Neural cell (in vitro differentiated cells): ENCODE measurements at regions not wholly inside any gene's neighbourhood (a gene's known extent, or its start where the extent isn't known, plus 50 kb on each side); places are given as distances from the start of the nearest gene placed in this dataset.

Source experiments
- H2AFZ ChIP-seq: fragments of 200-600, 300-800 bp; sonication (generic), shearing (Covaris generic); 2 replicates; pipeline ENCODE4 v1.6.0; 2014; ENCODE audit warnings: low read depth, mild to moderate bottlenecking, antibody characterized with exemption, low read length, moderate library complexity
- H3F3A ChIP-seq: fragments of 200-600 bp; shearing (Covaris generic); 2 replicates; pipeline ENCODE4 v1.6.1; 2016; ENCODE audit warnings: mild to moderate bottlenecking, moderate library complexity, mixed read lengths, antibody characterized with exemption, low read length; ENCODE audit not compliant: insufficient read depth, poor library complexity, severe bottlenecking
- H3K27ac ChIP-seq: fragments of 200-600, 300-800 bp; sonication (generic), shearing (Covaris generic); 2 replicates; pipeline ENCODE4 v1.5.1; 2014; ENCODE audit warnings: mild to moderate bottlenecking, low read length, moderate library complexity
- H3K27me3 ChIP-seq: fragments of 300-800, 200-600 bp; sonication (generic), shearing (Covaris generic); 2 replicates; pipeline ENCODE4 v1.6.0; 2014; ENCODE audit warnings: mild to moderate bottlenecking, low read depth, low read length, moderate library complexity; ENCODE audit not compliant: insufficient read depth
- H3K36me3 ChIP-seq: fragments of 300-800, 200-600 bp; sonication (generic), shearing (Covaris generic); 2 replicates; pipeline ENCODE4 v1.5.1; 2014; ENCODE audit warnings: mild to moderate bottlenecking, antibody characterized with exemption, low read length, moderate library complexity; ENCODE audit not compliant: insufficient read depth
- H3K4me2 ChIP-seq: fragments of 300-800, 200-600 bp; sonication (generic), shearing (Covaris generic); 2 replicates; pipeline ENCODE4 v1.6.0; 2014; ENCODE audit warnings: mild to moderate bottlenecking, low read length
- H3K4me3 ChIP-seq: fragments of 300-800, 200-600 bp; sonication (generic), shearing (Covaris generic); 2 replicates; pipeline ENCODE4 v1.5.1; 2014; ENCODE audit warnings: mild to moderate bottlenecking, low read length, moderate library complexity
- H3K79me2 ChIP-seq: fragments of 200-600 bp; shearing (Covaris generic); replicated peaks from 2 replicates; pipeline ENCODE4 v1.6.0; 2014; ENCODE audit warnings: mild to moderate bottlenecking, low read length, moderate library complexity; ENCODE audit not compliant: insufficient read depth
- H3K9ac ChIP-seq: fragments of 300-800, 200-600 bp; sonication (generic), shearing (Covaris generic); 2 replicates; pipeline ENCODE4 v1.6.1; 2016; ENCODE audit warnings: mild to moderate bottlenecking, low read length, mixed read lengths
- H3K9me2 ChIP-seq: fragments of 200-600 bp; shearing (Covaris generic); 2 replicates; pipeline ENCODE4 v1.6.1; 2016; ENCODE audit warnings: mild to moderate bottlenecking, low read length, mixed read lengths; ENCODE audit not compliant: insufficient read depth
- H3K9me3 ChIP-seq: fragments of 200-600, 300-800 bp; sonication (generic), shearing (Covaris generic); 2 replicates; pipeline ENCODE4 v1.6.1; 2016; ENCODE audit warnings: mild to moderate bottlenecking, mixed run types, low read length, moderate library complexity, mixed read lengths
- H4K20me1 ChIP-seq: fragments of 200-600 bp; shearing (Covaris generic); 2 replicates; pipeline ENCODE4 v1.6.1; 2016; ENCODE audit warnings: mild to moderate bottlenecking, mixed run types; ENCODE audit not compliant: insufficient read depth
- EP300 ChIP-seq: fragments of 450-650 bp; conservative IDR thresholded peaks from 2 replicates; pipeline ENCODE4 v1.6.1; 2014; ENCODE audit warnings: antibody characterized with exemption, mild to moderate bottlenecking, moderate library complexity; ENCODE audit not compliant: poor library complexity, severe bottlenecking
- EZH2 ChIP-seq: fragments of 200-600, 300-800 bp; shearing (Covaris generic), sonication (generic); IDR thresholded peaks from 2 replicates; pipeline ENCODE4 v1.6.1; 2014; ENCODE audit warnings: antibody characterized with exemption, low read length, borderline replicate concordance, mild to moderate bottlenecking; ENCODE audit not compliant: insufficient read depth, poor library complexity, severe bottlenecking
- MXI1 ChIP-seq: fragments of 450-650 bp; conservative IDR thresholded peaks from 2 replicates; pipeline ENCODE4 v1.6.1; 2014; ENCODE audit warnings: antibody characterized with exemption, mild to moderate bottlenecking; ENCODE audit not compliant: poor library complexity, severe bottlenecking
- POLR2AphosphoS5 ChIP-seq: IDR thresholded peaks from 2 replicates; pipeline ENCODE4 v1.6.1; 2012
- RAD21 ChIP-seq: fragments of 450-650 bp; conservative IDR thresholded peaks from 2 replicates; pipeline ENCODE4 v1.6.1; 2014; ENCODE audit warnings: antibody characterized with exemption, mild to moderate bottlenecking, moderate library complexity
- SMC3 ChIP-seq: fragments of 450-650 bp; conservative IDR thresholded peaks from 2 replicates; pipeline ENCODE4 v1.6.1; 2014; ENCODE audit warnings: antibody characterized with exemption, mild to moderate bottlenecking, moderate library complexity; ENCODE audit not compliant: poor library complexity
- TAF1 ChIP-seq: IDR thresholded peaks from 2 replicates; pipeline ENCODE4 v1.6.1; 2012; ENCODE audit warnings: low read depth
- TF ChIP-seq, protein P1 (sequence below): IDR thresholded peaks from 2 replicates; pipeline ENCODE4 v1.6.1; 2012; ENCODE audit warnings: borderline replicate concordance
- TF ChIP-seq, protein P2 (sequence below): fragments of 450-650 bp; IDR thresholded peaks from 2 replicates; pipeline ENCODE4 v1.5.1; 2014; ENCODE audit warnings: antibody characterized with exemption, mild to moderate bottlenecking, moderate library complexity; ENCODE audit not compliant: poor library complexity, severe bottlenecking

DNA sequence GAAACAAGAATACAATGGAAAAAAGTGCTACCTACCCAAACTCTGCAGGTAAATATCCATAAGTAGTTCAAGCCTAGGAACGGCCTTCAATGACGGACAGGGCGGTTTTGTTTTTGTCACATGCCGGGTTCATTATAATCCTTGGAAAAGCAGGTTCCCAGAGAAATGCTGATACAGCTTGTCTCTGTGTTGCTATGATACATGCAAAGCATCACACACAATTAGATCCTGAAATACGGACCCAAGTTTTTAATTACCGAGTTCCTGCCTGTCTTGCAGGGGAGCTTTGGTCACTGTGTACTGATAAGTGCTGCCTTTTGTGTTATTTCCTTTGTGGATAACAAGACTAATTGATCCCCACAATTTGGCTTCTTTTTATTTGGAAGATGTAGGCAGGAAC is 217.4 kb downstream of the HAPSTR1 start:
- Histone ChIP-seq H4K20me1 (no peaks in the 10 kb centered on the region), H3F3A (peaks cover 4% of the 10 kb centered on the region), H3K9ac (no peak overlapping the region), H3K4me2 (no peak overlapping the region), H3K79me2 (no peaks in the 10 kb centered on the region), H3K9me3 (no peaks in the 10 kb centered on the region), H3K27ac (no peak overlapping the region), H2AFZ (no peak overlapping the region), H3K27me3 (no peaks in the 10 kb centered on the region), H3K9me2 (no peaks in the 10 kb centered on the region), H3K36me3 (no peaks in the 10 kb centered on the region), H3K4me3 (no peak overlapping the region)
- TF ChIP-seq MXI1, result no peak
- no peak for TF ChIP-seq RAD21
- TF ChIP-seq, protein P1, sequence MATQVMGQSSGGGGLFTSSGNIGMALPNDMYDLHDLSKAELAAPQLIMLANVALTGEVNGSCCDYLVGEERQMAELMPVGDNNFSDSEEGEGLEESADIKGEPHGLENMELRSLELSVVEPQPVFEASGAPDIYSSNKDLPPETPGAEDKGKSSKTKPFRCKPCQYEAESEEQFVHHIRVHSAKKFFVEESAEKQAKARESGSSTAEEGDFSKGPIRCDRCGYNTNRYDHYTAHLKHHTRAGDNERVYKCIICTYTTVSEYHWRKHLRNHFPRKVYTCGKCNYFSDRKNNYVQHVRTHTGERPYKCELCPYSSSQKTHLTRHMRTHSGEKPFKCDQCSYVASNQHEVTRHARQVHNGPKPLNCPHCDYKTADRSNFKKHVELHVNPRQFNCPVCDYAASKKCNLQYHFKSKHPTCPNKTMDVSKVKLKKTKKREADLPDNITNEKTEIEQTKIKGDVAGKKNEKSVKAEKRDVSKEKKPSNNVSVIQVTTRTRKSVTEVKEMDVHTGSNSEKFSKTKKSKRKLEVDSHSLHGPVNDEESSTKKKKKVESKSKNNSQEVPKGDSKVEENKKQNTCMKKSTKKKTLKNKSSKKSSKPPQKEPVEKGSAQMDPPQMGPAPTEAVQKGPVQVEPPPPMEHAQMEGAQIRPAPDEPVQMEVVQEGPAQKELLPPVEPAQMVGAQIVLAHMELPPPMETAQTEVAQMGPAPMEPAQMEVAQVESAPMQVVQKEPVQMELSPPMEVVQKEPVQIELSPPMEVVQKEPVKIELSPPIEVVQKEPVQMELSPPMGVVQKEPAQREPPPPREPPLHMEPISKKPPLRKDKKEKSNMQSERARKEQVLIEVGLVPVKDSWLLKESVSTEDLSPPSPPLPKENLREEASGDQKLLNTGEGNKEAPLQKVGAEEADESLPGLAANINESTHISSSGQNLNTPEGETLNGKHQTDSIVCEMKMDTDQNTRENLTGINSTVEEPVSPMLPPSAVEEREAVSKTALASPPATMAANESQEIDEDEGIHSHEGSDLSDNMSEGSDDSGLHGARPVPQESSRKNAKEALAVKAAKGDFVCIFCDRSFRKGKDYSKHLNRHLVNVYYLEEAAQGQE, result no peak
- TF ChIP-seq TAF1, result no peak
- TF ChIP-seq SMC3, result no peak
- no peak for TF ChIP-seq POLR2AphosphoS5

DNA sequence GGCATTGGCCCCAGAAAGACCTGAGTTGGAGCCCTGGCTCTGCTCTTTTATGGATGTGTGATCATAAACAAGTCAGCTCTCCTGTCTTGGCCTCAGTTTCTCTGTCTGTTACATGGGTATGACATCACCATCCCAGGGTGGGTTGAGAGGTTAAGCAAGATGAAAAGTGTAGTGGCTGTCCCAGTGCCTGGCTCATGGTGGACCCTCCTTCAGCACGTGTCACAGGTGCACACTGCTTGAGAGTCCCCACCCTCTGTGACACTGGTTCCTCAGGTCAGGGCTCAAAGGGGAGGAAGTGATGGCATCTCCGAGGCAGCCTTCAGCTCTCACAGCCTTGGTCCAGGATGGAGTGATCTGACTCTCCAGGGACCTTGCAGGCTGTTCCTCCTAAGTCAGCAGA is 218.4 kb downstream of the HAPSTR1 start:
- Histone ChIP-seq H3K9ac (no peak overlapping the region), H3K27me3 (no peaks in the 10 kb centered on the region), H3K9me3 (no peaks in the 10 kb centered on the region), H3K9me2 (no peaks in the 10 kb centered on the region), H3K4me3 (no peak overlapping the region), H3K4me2 (no peak overlapping the region), H3K27ac (no peak overlapping the region), H3K36me3 (no peaks in the 10 kb centered on the region), H3K79me2 (no peaks in the 10 kb centered on the region), H4K20me1 (no peaks in the 10 kb centered on the region), H2AFZ (no peak overlapping the region), H3F3A (peaks cover 4% of the 10 kb centered on the region)
- TF ChIP-seq, protein P1, result no peak
- TF ChIP-seq RAD21, result no peak
- TF ChIP-seq, protein P2, sequence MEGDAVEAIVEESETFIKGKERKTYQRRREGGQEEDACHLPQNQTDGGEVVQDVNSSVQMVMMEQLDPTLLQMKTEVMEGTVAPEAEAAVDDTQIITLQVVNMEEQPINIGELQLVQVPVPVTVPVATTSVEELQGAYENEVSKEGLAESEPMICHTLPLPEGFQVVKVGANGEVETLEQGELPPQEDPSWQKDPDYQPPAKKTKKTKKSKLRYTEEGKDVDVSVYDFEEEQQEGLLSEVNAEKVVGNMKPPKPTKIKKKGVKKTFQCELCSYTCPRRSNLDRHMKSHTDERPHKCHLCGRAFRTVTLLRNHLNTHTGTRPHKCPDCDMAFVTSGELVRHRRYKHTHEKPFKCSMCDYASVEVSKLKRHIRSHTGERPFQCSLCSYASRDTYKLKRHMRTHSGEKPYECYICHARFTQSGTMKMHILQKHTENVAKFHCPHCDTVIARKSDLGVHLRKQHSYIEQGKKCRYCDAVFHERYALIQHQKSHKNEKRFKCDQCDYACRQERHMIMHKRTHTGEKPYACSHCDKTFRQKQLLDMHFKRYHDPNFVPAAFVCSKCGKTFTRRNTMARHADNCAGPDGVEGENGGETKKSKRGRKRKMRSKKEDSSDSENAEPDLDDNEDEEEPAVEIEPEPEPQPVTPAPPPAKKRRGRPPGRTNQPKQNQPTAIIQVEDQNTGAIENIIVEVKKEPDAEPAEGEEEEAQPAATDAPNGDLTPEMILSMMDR, result no peak
- no peak for TF ChIP-seq POLR2AphosphoS5
- TF ChIP-seq EP300, result no peak
- TF ChIP-seq TAF1, result no peak
- TF ChIP-seq MXI1, result no peak
- no peak for TF ChIP-seq EZH2
- TF ChIP-seq SMC3, result no peak
